DND-41 (cell line): ENCODE measurements at regions not wholly inside any gene's neighbourhood (a gene's known extent, or its start where the extent isn't known, plus 50 kb on each side); places are given as distances from the start of the nearest gene placed in this dataset.

ENCODE experiments used
- ATAC-seq: fragments of 200-7000 bp; cut with Tn5 transposase; 3 replicates; pipeline ENCODE4 v1.9.1; 2021; ENCODE audit warnings: low read depth; ENCODE audit not compliant: insufficient read depth
- DNase-seq: peaks from one replicate; pipeline ENCODE4 v3.0.0-alpha.2; 2020
- H2AFZ ChIP-seq: 2 replicates; pipeline ENCODE4 v1.6.0; 2012; ENCODE audit warnings: low read depth, low read length
- H3K27ac ChIP-seq: 2 replicates; pipeline ENCODE4 v1.5.1; 2012; ENCODE audit warnings: low read length, inconsistent platforms
- H3K27me3 ChIP-seq: fragments of 200-600 bp; sonication (generic); 2 replicates; pipeline ENCODE4 v1.6.0; 2012; ENCODE audit warnings: low read length, mild to moderate bottlenecking, inconsistent platforms; ENCODE audit not compliant: insufficient read depth, poor library complexity
- H3K36me3 ChIP-seq: 2 replicates; pipeline ENCODE4 v1.5.1; 2012; ENCODE audit warnings: low read length, inconsistent platforms; ENCODE audit not compliant: insufficient read depth
- H3K4me1 ChIP-seq: 2 replicates; pipeline ENCODE4 v1.5.1; 2012; ENCODE audit warnings: mild to moderate bottlenecking, low read length; ENCODE audit not compliant: insufficient read depth
- H3K4me2 ChIP-seq: 2 replicates; pipeline ENCODE4 v1.6.0; 2012; ENCODE audit warnings: mild to moderate bottlenecking, moderate library complexity, low read length, inconsistent platforms; ENCODE audit not compliant: insufficient read depth
- H3K4me3 ChIP-seq, 2 experiments: fragments of 200-600 bp in 1 of 2; shearing (Covaris generic) in 1 of 2; 2 replicates each; pipeline ENCODE4 v1.5.1; 2012 to 2016; ENCODE audit warnings: inconsistent platforms in 2 of 2, low read length in 2 of 2, mild to moderate bottlenecking in 2 of 2, low read depth in 1 of 2, moderate library complexity in 1 of 2
- H3K79me2 ChIP-seq: 2 replicates; pipeline ENCODE4 v1.6.0; 2012; ENCODE audit warnings: low read length, inconsistent platforms; ENCODE audit not compliant: insufficient read depth
- H3K9ac ChIP-seq: 2 replicates; pipeline ENCODE4 v1.6.0; 2012; ENCODE audit warnings: low read depth, mild to moderate bottlenecking, inconsistent platforms, low read length, moderate library complexity
- H3K9me3 ChIP-seq: 2 replicates; pipeline ENCODE4 v1.5.1; 2012; ENCODE audit warnings: low read length, moderate library complexity, mild to moderate bottlenecking, inconsistent platforms; ENCODE audit not compliant: insufficient read depth, severe bottlenecking
- H4K20me1 ChIP-seq: 2 replicates; pipeline ENCODE4 v1.6.0; 2012; ENCODE audit warnings: low read length; ENCODE audit not compliant: insufficient read depth
- CTCF ChIP-seq: IDR thresholded peaks from 2 replicates; pipeline ENCODE4 v1.5.1; 2012; ENCODE audit warnings: borderline replicate concordance, low read length, moderate library complexity, mild to moderate bottlenecking; ENCODE audit not compliant: poor library complexity, severe bottlenecking; ENCODE audit errors: extremely low read depth
- EZH2 ChIP-seq: IDR thresholded peaks from 3 replicates; pipeline ENCODE4 v1.6.1; 2012; ENCODE audit warnings: borderline replicate concordance, low read depth, mild to moderate bottlenecking, moderate library complexity, low read length, inconsistent platforms; ENCODE audit not compliant: severe bottlenecking

- Histone ChIP-seq H3K79me2 (no peaks in the 10 kb centered on the region), H2AFZ (no peak overlapping the region), H3K36me3 (no peaks in the 10 kb centered on the region), H3K9me3 (no peaks in the 10 kb centered on the region), H3K4me1 (no peaks in the 10 kb centered on the region), H4K20me1 (no peaks in the 10 kb centered on the region), H3K27ac (no peak overlapping the region), H3K4me3 (no peak overlapping the region), H3K4me2 (no peak overlapping the region), H3K9ac (no peak overlapping the region), H3K27me3 (no peaks in the 10 kb centered on the region)
- no peak for TF ChIP-seq EZH2
- TF ChIP-seq CTCF, result no peak
- ATAC-seq, result no peak
- no peak for DNase-seq
Measured at GRCh38 chr1:165057956-165058355, 298.6 kb downstream of the LMX1A start.

GRCh38 chr1:165056914-165057313 is 299.6 kb downstream of the LMX1A start:
- no peak for TF ChIP-seq CTCF
- TF ChIP-seq EZH2, result no peak
- H3K27me3 ChIP-seq, result no peaks in the 10 kb centered on the region
- no peak overlapping the region for H2AFZ ChIP-seq
- ATAC-seq (no peak), DNase-seq (no peak)
- H4K20me1 ChIP-seq, result no peaks in the 10 kb centered on the region
- H3K9me3 ChIP-seq, result no peaks in the 10 kb centered on the region
- H3K79me2 ChIP-seq, result no peaks in the 10 kb centered on the region
- H3K9ac ChIP-seq, result no peak overlapping the region
- H3K4me1 ChIP-seq, result no peaks in the 10 kb centered on the region
- no peaks in the 10 kb centered on the region for H3K36me3 ChIP-seq
- H3K4me2 ChIP-seq, result no peak overlapping the region
- H3K4me3 ChIP-seq, result no peak overlapping the region
- no peak overlapping the region for H3K27ac ChIP-seq

GRCh38 chr1:165055581-165055980 is 300.9 kb downstream of the LMX1A start:
- H4K20me1 ChIP-seq, result no peaks in the 10 kb centered on the region
- H3K4me3 ChIP-seq, result no peak overlapping the region
- H2AFZ ChIP-seq, result no peak overlapping the region
- DNase-seq (no peak), ATAC-seq (no peak)
- no peak overlapping the region for H3K4me2 ChIP-seq
- H3K36me3 ChIP-seq, result no peaks in the 10 kb centered on the region
- H3K27ac ChIP-seq, result no peak overlapping the region
- H3K79me2 ChIP-seq, result no peaks in the 10 kb centered on the region
- H3K9me3 ChIP-seq, result no peaks in the 10 kb centered on the region
- no peaks in the 10 kb centered on the region for H3K27me3 ChIP-seq
- no peaks in the 10 kb centered on the region for H3K4me1 ChIP-seq
- H3K9ac ChIP-seq, result no peak overlapping the region
- TF ChIP-seq CTCF (no peak), EZH2 (no peak)

DNA sequence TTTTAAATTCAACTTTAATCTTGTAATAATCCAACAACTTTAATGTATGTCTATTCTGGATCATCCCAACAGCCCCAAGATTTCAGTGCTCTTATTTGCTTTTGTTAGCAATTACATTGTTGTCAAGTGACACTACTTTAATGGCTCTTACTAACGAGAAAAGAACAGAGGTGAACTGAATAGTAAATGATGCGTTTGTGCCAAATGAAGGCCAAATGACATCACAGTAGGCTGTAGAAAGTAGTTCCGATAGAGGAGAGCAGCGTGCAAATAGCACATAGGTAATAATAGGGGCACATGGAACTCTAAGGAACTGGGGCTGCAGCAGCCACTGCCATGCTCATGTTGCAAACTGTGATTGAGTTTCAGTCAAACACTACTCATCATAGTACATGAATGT is 301.9 kb downstream of the LMX1A start:
- Histone ChIP-seq H3K9me3 (no peaks in the 10 kb centered on the region), H3K27me3 (peaks cover 4% of the 10 kb centered on the region), H3K4me2 (no peak overlapping the region), H3K9ac (no peak overlapping the region), H2AFZ (no peak overlapping the region), H4K20me1 (no peaks in the 10 kb centered on the region), H3K27ac (no peak overlapping the region), H3K4me3 (no peak overlapping the region), H3K79me2 (no peaks in the 10 kb centered on the region), H3K36me3 (no peaks in the 10 kb centered on the region), H3K4me1 (no peaks in the 10 kb centered on the region)
- no peak for DNase-seq
- TF ChIP-seq EZH2 (no peak), CTCF (no peak)
- no peak for ATAC-seq
